Endodermal cell (in vitro differentiated cells): ENCODE measurements at regions not wholly inside any gene's neighbourhood (a gene's known extent, or its start where the extent isn't known, plus 50 kb on each side); places are given as distances from the start of the nearest gene placed in this dataset.

Source experiments
- DNase-seq: peaks from one replicate; pipeline ENCODE4 v3.0.0-alpha.2; 2017
- H3K27ac ChIP-seq: 2 replicates; pipeline ENCODE4 v1.5.1; 2013; ENCODE audit warnings: mild to moderate bottlenecking, low read depth, low read length, moderate library complexity
- H3K27me3 ChIP-seq: 2 replicates; pipeline ENCODE4 v1.6.1; 2013; ENCODE audit warnings: mild to moderate bottlenecking, low read length, moderate library complexity; ENCODE audit not compliant: insufficient read depth, control insufficient read depth, poor library complexity, severe bottlenecking
- H3K36me3 ChIP-seq: 2 replicates; pipeline ENCODE4 v1.7.0; 2013; ENCODE audit warnings: mild to moderate bottlenecking, low read length, moderate library complexity; ENCODE audit not compliant: control insufficient read depth, insufficient read depth
- H3K4me1 ChIP-seq: one replicate; pipeline ENCODE4 v1.7.0; 2013; ENCODE audit warnings: low read length; ENCODE audit not compliant: control insufficient read depth, insufficient read depth
- H3K4me3 ChIP-seq: 2 replicates; pipeline ENCODE4 v1.5.1; 2013; ENCODE audit warnings: mild to moderate bottlenecking, low read length, moderate library complexity
- H3K9ac ChIP-seq: 2 replicates; pipeline ENCODE4 v1.6.1; 2013; ENCODE audit warnings: mild to moderate bottlenecking, low read length, moderate library complexity; ENCODE audit not compliant: poor library complexity, severe bottlenecking; ENCODE audit errors: extremely low read depth
- H3K9me3 ChIP-seq: 2 replicates; pipeline ENCODE4 v1.6.1; 2013; ENCODE audit warnings: mild to moderate bottlenecking, low read length, moderate library complexity; ENCODE audit not compliant: control insufficient read depth
- H3K27ac Mint-ChIP-seq: 2 replicates; pipeline ENCODE4 v1.8.0; 2020; ENCODE audit warnings: mixed read lengths
- H3K27me3 Mint-ChIP-seq: 2 replicates; pipeline ENCODE4 v1.8.0; 2021; ENCODE audit warnings: mild to moderate bottlenecking, mixed read lengths; ENCODE audit not compliant: insufficient read depth
- H3K36me3 Mint-ChIP-seq: 2 replicates; pipeline ENCODE4 v1.8.0; 2020; ENCODE audit warnings: low read depth, mixed read lengths
- H3K4me1 Mint-ChIP-seq: 2 replicates; pipeline ENCODE4 v1.8.0; 2020; ENCODE audit warnings: mixed read lengths
- H3K4me3 Mint-ChIP-seq: 2 replicates; pipeline ENCODE4 v1.8.0; 2020; ENCODE audit warnings: mild to moderate bottlenecking, moderate library complexity, mixed read lengths
- H3K9me3 Mint-ChIP-seq: 2 replicates; pipeline ENCODE4 v1.8.0; 2020; ENCODE audit warnings: mild to moderate bottlenecking, mixed read lengths
- CTCF ChIP-seq: fragments of 200-600 bp; sonication (generic); conservative IDR thresholded peaks from 2 replicates; pipeline ENCODE4 v1.5.0; 2021; ENCODE audit warnings: antibody characterized with exemption, mild to moderate bottlenecking
- WGBS, 2 experiments: methylation state at CpG; one replicate each; pipeline versions ENCODE4 v1.1.5 to v1.1.7; 2013; ENCODE audit warnings: missing lambda C conversion rate in 2 of 2, mixed read lengths in 1 of 2; ENCODE audit not compliant: insufficient coverage in 1 of 2, insufficient read length in 1 of 2; 5-methylcytosine and 5-hydroxymethylcytosine counted together

- Mint-ChIP-seq H3K27me3 (no peaks in the 10 kb centered on the region), H3K4me1 (peaks cover 50% of the 10 kb centered on the region), H3K9me3 (no peaks in the 10 kb centered on the region), H3K4me3 (no peak overlapping the region), H3K36me3 (peaks cover 58% of the 10 kb centered on the region), H3K27ac (no peak overlapping the region)
- Histone ChIP-seq H3K9me3 (no peaks in the 10 kb centered on the region), H3K4me3 (no peak overlapping the region), H3K4me1 (peaks cover 26% of the 10 kb centered on the region), H3K27ac (no peak overlapping the region), H3K9ac (no peak overlapping the region), H3K36me3 (peaks cover 3% of the 10 kb centered on the region), H3K27me3 (no peaks in the 10 kb centered on the region)
- DNase-seq: peak; percentile 38
- no peak for TF ChIP-seq CTCF
- 83 to 100% methylated on average over 1 to 2 of the region's 2 CpGs for WGBS, 2 experiments
These were observed 155.9 kb downstream of the CCDC34 start for GRCh38 chr11:27207025-27207650.

- H3K4me3 Mint-ChIP-seq: no peak overlapping the region
- TF ChIP-seq CTCF: no peak
- Histone ChIP-seq H3K27ac (no peak overlapping the region), H3K9ac (no peak overlapping the region), H3K36me3 (peaks cover 3% of the 10 kb centered on the region), H3K27me3 (no peaks in the 10 kb centered on the region), H3K4me1 (peaks cover 36% of the 10 kb centered on the region), H3K4me3 (no peak overlapping the region), H3K9me3 (no peaks in the 10 kb centered on the region)
- peaks cover 61% of the 10 kb centered on the region for H3K4me1 Mint-ChIP-seq
- no peak overlapping the region for H3K27ac Mint-ChIP-seq
- DNase-seq: no peak
- peaks cover 50% of the 10 kb centered on the region for H3K36me3 Mint-ChIP-seq
- no peaks in the 10 kb centered on the region for H3K9me3 Mint-ChIP-seq
- H3K27me3 Mint-ChIP-seq: no peaks in the 10 kb centered on the region
These were observed 157.0 kb downstream of the CCDC34 start for GRCh38 chr11:27205779-27206570.

GRCh38 chr11:27205250-27205649, 157.8 kb downstream of the CCDC34 start:
- peaks cover 36% of the 10 kb centered on the region for H3K4me1 ChIP-seq
- no peaks in the 10 kb centered on the region for H3K27me3 ChIP-seq
- Mint-ChIP-seq H3K4me3 (no peak overlapping the region), H3K36me3 (peaks cover 44% of the 10 kb centered on the region), H3K9me3 (no peaks in the 10 kb centered on the region), H3K27ac (no peak overlapping the region), H3K27me3 (no peaks in the 10 kb centered on the region), H3K4me1 (peaks cover 65% of the 10 kb centered on the region)
- H3K4me3 ChIP-seq: no peak overlapping the region
- no peak for DNase-seq
- no peak for TF ChIP-seq CTCF
- no peak overlapping the region for H3K27ac ChIP-seq
- WGBS, 2 experiments: 78 to 83% methylated on average over 3 of the region's 3 CpGs
- H3K9me3 ChIP-seq: no peaks in the 10 kb centered on the region
- H3K9ac ChIP-seq: no peak overlapping the region
- peaks cover 3% of the 10 kb centered on the region for H3K36me3 ChIP-seq
